Sigmoid colon (tissue), 6 donors: ENCODE measurements at regions not wholly inside any gene's neighbourhood (a gene's known extent, or its start where the extent isn't known, plus 50 kb on each side); places are given as distances from the start of the nearest gene placed in this dataset.

Source experiments
- DNase-seq: peaks from one replicate; pipeline ENCODE4 v3.0.0-alpha.2; 2019
- H3K27ac ChIP-seq, 4 donors: fragments of 200-600 bp; sonication (generic); one replicate each; pipeline ENCODE4 v1.5.1; 2016 to 2019; ENCODE audit warnings: mild to moderate bottlenecking in 1 of 4
- H3K27me3 ChIP-seq, 3 donors: fragments of 200-600 bp; sonication (generic); one replicate each; pipeline ENCODE4 v1.5.1; 2019; ENCODE audit warnings: mild to moderate bottlenecking in 1 of 3
- H3K36me3 ChIP-seq, 4 donors: fragments of 200-600 bp; sonication (generic); one replicate each; pipeline ENCODE4 v1.5.1; 2016 to 2019
- H3K4me1 ChIP-seq, 4 donors: fragments of 200-600 bp; sonication (generic); one replicate each; pipeline ENCODE4 v1.5.1; 2017 to 2019
- H3K4me3 ChIP-seq, 4 donors: fragments of 200-600 bp; sonication (generic); one replicate each; pipeline ENCODE4 v1.5.1; 2017 to 2019; ENCODE audit warnings: mild to moderate bottlenecking in 2 of 4, moderate library complexity in 1 of 4
- H3K9me3 ChIP-seq, 4 donors: fragments of 200-600 bp in 3 of 4; sonication (generic) in 3 of 4; one replicate each; pipeline versions ENCODE4 v1.5.1 to v1.6.1; 2013 to 2019
- EP300 ChIP-seq, 4 donors: sonication (generic); formaldehyde crosslinking; IDR thresholded peaks; one replicate each; pipeline ENCODE4 v1.6.1; 2017; ENCODE audit warnings: antibody characterized with exemption in 4 of 4
- POLR2A ChIP-seq, 2 donors: fragments of 450-650 bp; IDR thresholded peaks; one replicate each; pipeline ENCODE4 v1.6.1; 2016; ENCODE audit warnings: antibody characterized with exemption in 2 of 2, mild to moderate bottlenecking in 2 of 2, moderate library complexity in 2 of 2
- POLR2AphosphoS5 ChIP-seq, 4 donors: sonication (generic); formaldehyde crosslinking; IDR thresholded peaks; one replicate each; pipeline ENCODE4 v1.6.1; 2017; ENCODE audit warnings: antibody characterized with exemption in 4 of 4
- WGBS, 2 donors: extraction: QIAGEN DNeasy Blood & Tissue Kit; methylation state at CpG; one replicate each; pipeline ENCODE4 v1.1.7; 2013; 5-methylcytosine and 5-hydroxymethylcytosine counted together
- intact Hi-C: fragments of 100-400 bp; cut with DNase I; formaldehyde crosslinking; loops from one replicate; pipeline ENCODE4 v1.15.1; 2023
- TF ChIP-seq, protein P1 (sequence below), 4 experiments: fragments of 450-650 bp in 3 of 4; fragments of 200-600 bp in 1 of 4; IDR thresholded peaks; one replicate each; pipeline ENCODE4 v1.5.1; 2016 to 2019; ENCODE audit warnings: antibody characterized with exemption in 4 of 4, mild to moderate bottlenecking in 3 of 4, moderate library complexity in 2 of 4
- donor health status: healthy with polysubstance abuse.
- donor health status: healthy.

GRCh38 chr5:168039566-168040248 is 251.7 kb upstream of the WWC1 start:
- DNase-seq = no peak
- intact Hi-C loops = no loop called here
- H3K4me3 ChIP-seq = no peak overlapping the region
- H3K9me3 ChIP-seq = no peaks in the 10 kb centered on the region
- no peak for TF ChIP-seq POLR2A (IDR thresholded peaks at IDR 0.05)
- no peak overlapping the region for H3K27ac ChIP-seq
- no peaks in the 10 kb centered on the region for H3K36me3 ChIP-seq
- 28 to 67% methylated on average over 13 of the region's 13 CpGs for WGBS, 2 donors
- peaks cover 0 to 6% (median 0%) of the 10 kb centered on the region in 3 donors for H3K27me3 ChIP-seq
- H3K4me1 ChIP-seq = no peaks in the 10 kb centered on the region

- WGBS, 2 donors = 65 to 84% methylated on average over 2 of the region's 2 CpGs
- TF ChIP-seq EP300 (IDR thresholded peaks at IDR 0.05) (no peak), POLR2AphosphoS5 (IDR thresholded peaks at IDR 0.05) (no peak), POLR2A (IDR thresholded peaks at IDR 0.05) (no peak)
- TF ChIP-seq, protein P1, sequence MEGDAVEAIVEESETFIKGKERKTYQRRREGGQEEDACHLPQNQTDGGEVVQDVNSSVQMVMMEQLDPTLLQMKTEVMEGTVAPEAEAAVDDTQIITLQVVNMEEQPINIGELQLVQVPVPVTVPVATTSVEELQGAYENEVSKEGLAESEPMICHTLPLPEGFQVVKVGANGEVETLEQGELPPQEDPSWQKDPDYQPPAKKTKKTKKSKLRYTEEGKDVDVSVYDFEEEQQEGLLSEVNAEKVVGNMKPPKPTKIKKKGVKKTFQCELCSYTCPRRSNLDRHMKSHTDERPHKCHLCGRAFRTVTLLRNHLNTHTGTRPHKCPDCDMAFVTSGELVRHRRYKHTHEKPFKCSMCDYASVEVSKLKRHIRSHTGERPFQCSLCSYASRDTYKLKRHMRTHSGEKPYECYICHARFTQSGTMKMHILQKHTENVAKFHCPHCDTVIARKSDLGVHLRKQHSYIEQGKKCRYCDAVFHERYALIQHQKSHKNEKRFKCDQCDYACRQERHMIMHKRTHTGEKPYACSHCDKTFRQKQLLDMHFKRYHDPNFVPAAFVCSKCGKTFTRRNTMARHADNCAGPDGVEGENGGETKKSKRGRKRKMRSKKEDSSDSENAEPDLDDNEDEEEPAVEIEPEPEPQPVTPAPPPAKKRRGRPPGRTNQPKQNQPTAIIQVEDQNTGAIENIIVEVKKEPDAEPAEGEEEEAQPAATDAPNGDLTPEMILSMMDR (IDR thresholded peaks at IDR 0.05) = no peak
- Histone ChIP-seq H3K27me3 (peaks cover 0 to 6% (median 0%) of the 10 kb centered on the region in 3 donors), H3K27ac (no peak overlapping the region), H3K4me3 (no peak overlapping the region), H3K9me3 (no peaks in the 10 kb centered on the region), H3K36me3 (no peaks in the 10 kb centered on the region), H3K4me1 (no peaks in the 10 kb centered on the region)
- no peak for DNase-seq
- intact Hi-C loops = no loop called here
Observed at GRCh38 chr5:168041583-168041982, 249.9 kb upstream of the WWC1 start.

DNA sequence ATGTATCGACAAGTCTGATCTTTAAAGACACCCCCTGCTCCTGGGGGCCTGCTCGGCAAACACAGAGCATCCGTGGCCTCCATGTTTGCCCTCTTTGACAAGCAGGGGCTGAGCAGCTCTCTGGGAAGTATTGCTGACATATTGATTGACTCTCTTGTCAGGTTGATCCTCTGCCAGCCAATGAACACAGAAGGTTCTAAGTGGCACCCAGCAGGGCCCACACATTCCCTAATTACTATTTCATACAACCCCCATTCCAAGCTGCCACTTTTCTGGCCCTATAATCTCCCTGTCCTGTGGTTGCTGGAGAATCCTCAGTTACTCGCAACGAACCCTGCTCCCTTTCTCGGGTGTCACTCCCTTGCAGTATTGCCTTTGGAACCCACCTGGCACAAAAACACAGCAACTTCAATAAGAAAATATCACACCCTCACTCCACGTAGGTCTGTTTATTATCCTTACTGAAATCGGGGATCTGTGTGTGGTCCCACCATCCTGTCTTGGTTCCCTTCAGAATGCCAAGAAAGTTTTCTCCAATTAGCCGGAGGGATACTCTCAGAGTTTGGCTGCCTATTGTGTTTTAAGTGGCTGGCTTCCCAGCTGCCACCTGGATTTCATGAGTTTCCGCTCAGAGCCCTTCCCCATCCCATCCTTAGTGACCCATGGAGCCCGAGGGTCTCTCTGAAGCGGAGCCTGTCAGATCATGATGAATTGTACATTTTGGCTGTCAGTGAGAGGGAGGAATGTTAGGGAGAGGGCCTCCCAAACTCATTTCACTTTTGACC is 249.0 kb upstream of the WWC1 start:
- peaks cover 0 to 5% (median 1%) of the 10 kb centered on the region in 4 donors for H3K4me1 ChIP-seq
- H3K9me3 ChIP-seq = no peaks in the 10 kb centered on the region
- no peak overlapping the region for H3K27ac ChIP-seq
- H3K27me3 ChIP-seq = peaks cover 0 to 6% (median 0%) of the 10 kb centered on the region in 3 donors
- intact Hi-C loops = no loop called here
- H3K36me3 ChIP-seq = no peaks in the 10 kb centered on the region
- H3K4me3 ChIP-seq = no peak overlapping the region
- DNase-seq = no peak
- WGBS, 2 donors = 86 to 87% methylated on average over 12 of the region's 12 CpGs
- TF ChIP-seq POLR2A (IDR thresholded peaks at IDR 0.05) (no peak), POLR2AphosphoS5 (IDR thresholded peaks at IDR 0.05) (no peak), EP300 (IDR thresholded peaks at IDR 0.05) (no peak)
- TF ChIP-seq, protein P1 (IDR thresholded peaks at IDR 0.05) = no peak

GRCh38 chr5:168046163-168046562 is 245.3 kb upstream of the WWC1 start:
- peaks cover 0 to 13% (median 9%) of the 10 kb centered on the region in 4 donors for H3K4me1 ChIP-seq
- no peaks in the 10 kb centered on the region for H3K9me3 ChIP-seq
- H3K36me3 ChIP-seq = no peaks in the 10 kb centered on the region
- intact Hi-C loops = no loop called here
- H3K4me3 ChIP-seq = no peak overlapping the region
- no peak overlapping the region for H3K27ac ChIP-seq
- 72 to 77% methylated on average over 4 of the region's 4 CpGs for WGBS, 2 donors
- TF ChIP-seq, protein P1 (IDR thresholded peaks at IDR 0.05) = no peak
- TF ChIP-seq EP300 (IDR thresholded peaks at IDR 0.05) (no peak), POLR2A (IDR thresholded peaks at IDR 0.05) (no peak), POLR2AphosphoS5 (IDR thresholded peaks at IDR 0.05) (no peak)
- no peak for DNase-seq
- no peaks in the 10 kb centered on the region for H3K27me3 ChIP-seq

DNA sequence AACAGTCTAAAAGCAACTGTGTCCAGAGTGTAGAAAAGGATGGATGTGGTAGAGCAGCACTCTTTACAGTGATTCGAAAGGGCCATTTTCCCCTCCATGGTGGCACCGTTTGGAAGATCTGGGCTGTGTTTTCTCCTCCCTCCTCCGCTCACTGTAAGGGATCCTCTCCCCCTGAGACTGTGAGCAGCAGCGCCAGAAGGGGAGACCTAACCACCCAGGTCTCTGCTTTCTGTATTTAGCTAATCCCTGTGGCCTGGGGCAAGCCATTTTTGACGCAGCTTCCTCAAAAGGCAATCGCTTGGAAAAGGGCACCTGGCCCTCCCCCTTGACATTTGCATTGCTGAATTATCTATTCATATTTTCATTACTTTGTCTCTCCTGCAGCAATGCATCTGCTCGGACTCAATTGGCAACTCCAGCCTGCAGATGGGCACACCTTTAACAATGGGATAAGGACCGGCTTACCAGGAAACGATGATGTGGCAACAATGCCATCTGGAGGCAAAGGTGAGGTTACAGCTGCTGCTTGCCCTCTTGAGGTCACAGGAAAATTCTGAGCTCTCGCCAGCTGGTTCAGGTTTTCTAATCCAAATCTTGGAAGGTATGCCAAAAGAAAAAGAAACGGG is 244.3 kb upstream of the WWC1 start:
- Histone ChIP-seq H3K4me1 (peaks cover 0 to 13% (median 9%) of the 10 kb centered on the region in 4 donors), H3K9me3 (no peaks in the 10 kb centered on the region), H3K27ac (peak overlapping the region in 2 of 4 donors; percentile 17 to 46), H3K27me3 (no peaks in the 10 kb centered on the region), H3K36me3 (no peaks in the 10 kb centered on the region), H3K4me3 (no peak overlapping the region)
- WGBS, 2 donors = 35 to 43% methylated on average over 11 of the region's 11 CpGs
- DNase-seq = peak; percentile 68
- TF ChIP-seq, protein P1 (IDR thresholded peaks at IDR 0.05) = peak in 2 of 4 experiments; percentile 43 to 51
- TF ChIP-seq POLR2AphosphoS5 (IDR thresholded peaks at IDR 0.05) = no peak
- intact Hi-C loops = loop anchor here (1.0 kb wide), 1 partner anchor 324 kb away; no protein-coding TSS in a partner anchor
